Activated CD4-positive, alpha-beta T cell treated with anti-CD3 and anti-CD28 coated beads, Interleukin-2, amount 10 ng/mL, durations not matched to agents 7 days and 5 days (primary cell): ENCODE measurements at regions not wholly inside any gene's neighbourhood (a gene's known extent, or its start where the extent isn't known, plus 50 kb on each side); places are given as distances from the start of the nearest gene placed in this dataset.

Source experiments
- CTCF ChIA-PET: fragments of 350-600 bp; sonication (Branson Sonifier 250); formaldehyde crosslinking; loops from one replicate; lab custom pipeline; 2021; ENCODE audit warnings: antibody characterized with exemption; lab: Charles Lee
- POLR2A ChIA-PET: fragments of 350-600 bp; sonication (Branson Sonifier 250); formaldehyde crosslinking; loops from one replicate; lab custom pipeline; 2021; ENCODE audit warnings: antibody characterized with exemption; lab: Charles Lee
- DNase-seq: peaks from one replicate; pipeline ENCODE4 v3.0.0-alpha.2; 2020
- H3K27ac Mint-ChIP-seq: one replicate; pipeline ENCODE4 v1.8.0; 2021; ENCODE audit warnings: mild to moderate bottlenecking, moderate library complexity, mixed read lengths
- H3K27me3 Mint-ChIP-seq: one replicate; pipeline ENCODE4 v1.8.0; 2021; ENCODE audit warnings: mixed read lengths
- H3K36me3 Mint-ChIP-seq: one replicate; pipeline ENCODE4 v1.8.0; 2021; ENCODE audit warnings: low read depth, mixed read lengths
- H3K4me1 Mint-ChIP-seq: one replicate; pipeline ENCODE4 v1.8.0; 2021; ENCODE audit warnings: mixed read lengths
- H3K4me3 Mint-ChIP-seq: one replicate; pipeline ENCODE4 v1.8.0; 2021; ENCODE audit warnings: mild to moderate bottlenecking, moderate library complexity, mixed read lengths
- H3K9me3 Mint-ChIP-seq: one replicate; pipeline ENCODE4 v1.8.0; 2021; ENCODE audit warnings: mixed read lengths

DNA sequence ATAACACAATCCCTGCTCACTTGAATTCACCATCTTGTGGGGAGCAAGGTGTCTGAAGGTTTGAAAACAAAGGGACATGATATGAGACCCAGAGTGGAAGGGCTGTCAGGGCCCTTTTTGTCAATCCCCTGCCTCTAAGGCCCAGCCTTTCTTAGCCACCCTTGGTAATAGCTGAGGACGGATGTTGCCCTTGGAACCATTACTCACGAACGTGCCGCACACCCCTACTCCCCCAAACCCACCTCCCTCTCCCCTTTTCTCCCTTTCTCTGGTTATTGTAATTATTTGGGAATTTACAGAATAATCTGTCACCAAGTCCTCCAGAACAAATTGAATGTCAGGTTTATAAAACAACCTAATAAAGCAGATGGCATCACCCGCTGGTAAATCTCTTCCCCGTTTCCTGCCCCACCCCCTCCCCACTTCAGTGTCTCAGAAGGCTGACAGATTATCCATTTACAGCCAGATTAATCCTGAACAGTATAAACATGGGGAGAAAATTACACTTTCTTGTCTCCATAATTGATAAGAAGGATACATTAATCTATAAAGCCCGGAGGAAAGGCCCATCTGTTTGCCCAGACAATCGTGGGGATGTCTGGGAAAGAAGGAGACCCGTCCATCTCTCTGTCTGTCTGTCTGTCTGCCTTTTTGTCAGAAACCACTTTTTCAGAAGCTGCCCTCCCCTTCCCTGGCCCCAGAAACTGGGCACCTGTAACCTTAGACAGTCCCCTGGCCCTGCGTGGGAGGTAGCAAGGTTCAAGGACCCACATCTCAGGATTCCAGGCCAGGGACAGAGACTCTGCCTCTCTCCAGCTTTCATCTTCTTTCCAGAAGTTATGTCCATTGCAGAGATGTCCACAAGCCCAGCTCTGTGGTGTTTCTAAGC, 60.6 kb upstream of the CD34 start:
- Mint-ChIP-seq H3K36me3 (no peaks in the 10 kb centered on the region), H3K27ac (no peak overlapping the region), H3K27me3 (peaks cover 35% of the 10 kb centered on the region), H3K4me1 (no peaks in the 10 kb centered on the region), H3K4me3 (no peak overlapping the region), H3K9me3 (no peaks in the 10 kb centered on the region)
- ChIA-PET CTCF (interaction anchor here (1.4 kb wide), 1 partner anchor 9 kb away, joined by 3 read pairs; no protein-coding TSS in a partner anchor), POLR2A (no interaction called here)
- DNase-seq: no peak

DNA sequence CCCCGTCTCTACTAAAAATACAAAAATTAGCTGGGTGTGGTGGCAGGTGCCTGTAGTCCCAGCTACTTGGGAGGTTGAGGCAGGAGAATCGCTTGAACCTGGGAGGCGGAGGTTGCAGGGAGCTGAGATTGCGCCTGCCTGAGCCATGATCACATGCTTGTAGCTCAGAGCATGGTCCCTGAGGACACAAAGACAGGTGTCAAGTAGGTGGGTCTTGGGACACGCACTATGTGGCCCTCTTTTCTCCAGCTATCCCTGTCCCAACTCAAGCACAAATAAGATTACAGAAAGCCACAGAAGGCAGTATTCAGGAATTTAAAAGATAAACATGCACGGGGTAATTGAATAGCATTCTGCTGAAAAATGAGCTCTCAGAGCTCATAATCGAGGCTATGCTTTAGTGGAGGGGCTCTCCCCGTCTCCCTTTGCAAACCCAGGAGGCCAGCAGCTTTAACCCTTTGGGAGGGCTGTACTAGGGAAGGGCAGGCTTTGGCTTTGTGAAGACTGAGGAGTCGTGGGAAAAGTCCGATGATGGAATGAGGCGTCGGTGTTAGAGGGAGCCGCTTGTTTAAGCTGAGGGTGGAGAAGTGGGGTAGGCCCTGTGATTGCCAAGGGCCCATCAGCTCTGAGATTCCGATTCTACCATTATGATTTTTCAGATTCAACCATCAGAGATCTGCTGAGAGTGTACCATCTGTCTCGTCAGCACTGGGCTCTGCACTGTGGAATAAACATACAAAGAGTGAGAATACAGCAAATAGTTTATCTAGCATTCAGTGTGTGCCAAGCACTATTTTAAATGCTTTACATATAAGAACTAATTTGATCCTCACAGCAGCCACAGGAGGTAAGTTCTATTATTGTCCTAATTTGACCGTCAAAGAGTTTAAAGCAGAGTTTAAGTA, 59.7 kb upstream of the CD34 start:
- ChIA-PET CTCF (interaction anchor here (2.1 kb wide), 1 partner anchor 85 kb away, joined by 7 read pairs; no protein-coding TSS in a partner anchor), POLR2A (no interaction called here)
- Mint-ChIP-seq H3K36me3 (no peaks in the 10 kb centered on the region), H3K4me3 (no peak overlapping the region), H3K9me3 (no peaks in the 10 kb centered on the region), H3K27ac (no peak overlapping the region), H3K27me3 (peaks cover 28% of the 10 kb centered on the region), H3K4me1 (no peaks in the 10 kb centered on the region)
- DNase-seq: no peak

DNA sequence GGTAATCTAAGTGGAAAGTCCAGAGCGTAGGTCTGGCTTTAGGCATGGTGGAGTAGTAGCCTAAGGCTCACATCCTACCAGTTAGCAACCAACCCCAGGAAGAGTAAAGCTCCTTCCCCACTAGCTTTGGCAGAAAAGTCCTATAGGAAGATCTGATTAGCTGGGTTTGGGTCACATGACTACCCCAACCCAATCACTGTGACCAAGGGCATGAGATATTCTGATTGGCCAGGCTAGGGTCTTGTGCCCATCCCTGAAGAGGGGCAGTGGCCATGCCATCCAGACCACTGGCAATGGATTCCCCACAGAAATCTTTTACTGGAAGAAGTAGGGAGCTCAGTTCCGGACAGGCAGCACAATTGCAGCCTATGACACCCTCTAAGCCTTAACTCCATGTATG, 58.6 kb upstream of the CD34 start:
- Mint-ChIP-seq H3K36me3 (no peaks in the 10 kb centered on the region), H3K27ac (no peak overlapping the region), H3K9me3 (no peaks in the 10 kb centered on the region), H3K4me1 (peaks cover under 1% of the 10 kb centered on the region), H3K4me3 (no peak overlapping the region), H3K27me3 (peaks cover 24% of the 10 kb centered on the region)
- no peak for DNase-seq
- ChIA-PET POLR2A (no interaction called here), CTCF (interaction anchor here (2.1 kb wide), 1 partner anchor 84 kb away, joined by 7 read pairs; no protein-coding TSS in a partner anchor)

DNA sequence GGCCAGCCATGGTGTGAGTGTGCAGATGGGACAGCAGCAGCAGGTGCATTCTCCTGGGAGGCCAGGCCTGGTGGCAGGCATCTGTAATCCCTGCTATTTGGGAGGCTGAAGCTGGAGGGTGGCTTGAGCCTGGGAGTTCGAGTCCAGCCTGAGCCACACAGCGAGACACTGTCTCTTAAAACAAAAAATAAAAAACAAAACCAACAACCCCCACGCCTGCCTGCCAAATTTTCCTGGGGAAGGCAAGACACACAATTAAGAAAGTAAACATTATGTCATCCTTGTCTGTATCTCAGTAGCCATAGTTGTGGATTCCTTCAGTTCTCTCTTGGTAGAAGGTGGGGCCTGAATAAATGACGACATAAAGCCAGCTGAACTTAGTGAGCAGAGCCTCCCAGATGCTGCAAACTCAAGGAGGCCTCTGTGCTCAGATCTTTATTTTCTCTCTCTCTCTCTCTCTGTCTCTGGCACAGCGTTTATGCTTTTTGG, 57.6 kb upstream of the CD34 start:
- no peaks in the 10 kb centered on the region for H3K36me3 Mint-ChIP-seq
- no peaks in the 10 kb centered on the region for H3K9me3 Mint-ChIP-seq
- no peak overlapping the region for H3K4me3 Mint-ChIP-seq
- H3K27ac Mint-ChIP-seq: no peak overlapping the region
- ChIA-PET CTCF (no interaction called here), POLR2A (no interaction called here)
- peaks cover 6% of the 10 kb centered on the region for H3K4me1 Mint-ChIP-seq
- H3K27me3 Mint-ChIP-seq: peaks cover 21% of the 10 kb centered on the region
- DNase-seq: no peak

DNA sequence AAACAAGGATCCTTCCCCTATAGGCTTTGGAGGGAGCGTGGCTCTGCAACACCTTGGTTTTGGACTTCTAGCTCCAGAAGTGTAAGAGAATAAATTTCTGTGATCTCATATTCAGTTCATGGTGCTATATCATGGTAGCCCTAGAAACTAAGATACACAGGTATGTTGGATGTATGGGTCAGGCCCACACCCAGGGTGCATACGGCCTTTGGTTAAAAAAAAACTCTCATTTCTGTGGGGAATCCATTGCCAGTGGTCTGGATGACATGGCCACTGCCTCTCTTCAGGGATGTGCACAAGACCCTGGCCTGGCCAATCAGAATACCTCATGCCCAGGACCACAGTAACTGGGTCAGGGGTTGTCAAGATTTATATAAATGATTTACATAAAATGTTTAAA, 56.8 kb upstream of the CD34 start:
- peaks cover 11% of the 10 kb centered on the region for H3K4me1 Mint-ChIP-seq
- H3K9me3 Mint-ChIP-seq: no peaks in the 10 kb centered on the region
- POLR2A ChIA-PET: no interaction called here
- H3K27me3 Mint-ChIP-seq: peaks cover 15% of the 10 kb centered on the region
- no peaks in the 10 kb centered on the region for H3K36me3 Mint-ChIP-seq
- no peak overlapping the region for H3K4me3 Mint-ChIP-seq
- CTCF ChIA-PET: no interaction called here
- H3K27ac Mint-ChIP-seq: no peak overlapping the region
- no peak for DNase-seq

DNA sequence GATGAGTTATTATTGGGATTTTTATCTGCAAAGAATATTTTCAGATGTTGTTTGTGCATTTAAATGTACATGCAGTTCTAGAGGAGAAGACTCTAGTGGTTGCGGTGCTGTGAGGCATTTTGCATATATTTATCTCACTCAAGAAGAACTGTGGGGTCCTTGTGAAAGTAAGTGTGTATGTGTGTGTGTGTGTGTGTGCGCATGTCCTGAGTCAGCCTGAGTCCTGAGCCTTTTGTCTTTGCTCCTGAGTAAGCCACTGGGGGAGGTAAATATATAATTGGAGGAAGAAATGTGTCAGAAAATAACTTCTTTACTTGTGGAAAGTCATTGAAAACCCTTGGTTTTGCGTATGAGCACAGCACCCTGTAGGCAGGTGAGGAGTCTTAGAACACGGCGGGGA, 55.6 kb upstream of the CD34 start:
- peaks cover 14% of the 10 kb centered on the region for H3K4me1 Mint-ChIP-seq
- H3K27me3 Mint-ChIP-seq: peaks cover 15% of the 10 kb centered on the region
- no peak overlapping the region for H3K27ac Mint-ChIP-seq
- H3K4me3 Mint-ChIP-seq: no peak overlapping the region
- POLR2A ChIA-PET: no interaction called here
- no peaks in the 10 kb centered on the region for H3K9me3 Mint-ChIP-seq
- CTCF ChIA-PET: no interaction called here
- DNase-seq: no peak
- H3K36me3 Mint-ChIP-seq: no peaks in the 10 kb centered on the region

DNA sequence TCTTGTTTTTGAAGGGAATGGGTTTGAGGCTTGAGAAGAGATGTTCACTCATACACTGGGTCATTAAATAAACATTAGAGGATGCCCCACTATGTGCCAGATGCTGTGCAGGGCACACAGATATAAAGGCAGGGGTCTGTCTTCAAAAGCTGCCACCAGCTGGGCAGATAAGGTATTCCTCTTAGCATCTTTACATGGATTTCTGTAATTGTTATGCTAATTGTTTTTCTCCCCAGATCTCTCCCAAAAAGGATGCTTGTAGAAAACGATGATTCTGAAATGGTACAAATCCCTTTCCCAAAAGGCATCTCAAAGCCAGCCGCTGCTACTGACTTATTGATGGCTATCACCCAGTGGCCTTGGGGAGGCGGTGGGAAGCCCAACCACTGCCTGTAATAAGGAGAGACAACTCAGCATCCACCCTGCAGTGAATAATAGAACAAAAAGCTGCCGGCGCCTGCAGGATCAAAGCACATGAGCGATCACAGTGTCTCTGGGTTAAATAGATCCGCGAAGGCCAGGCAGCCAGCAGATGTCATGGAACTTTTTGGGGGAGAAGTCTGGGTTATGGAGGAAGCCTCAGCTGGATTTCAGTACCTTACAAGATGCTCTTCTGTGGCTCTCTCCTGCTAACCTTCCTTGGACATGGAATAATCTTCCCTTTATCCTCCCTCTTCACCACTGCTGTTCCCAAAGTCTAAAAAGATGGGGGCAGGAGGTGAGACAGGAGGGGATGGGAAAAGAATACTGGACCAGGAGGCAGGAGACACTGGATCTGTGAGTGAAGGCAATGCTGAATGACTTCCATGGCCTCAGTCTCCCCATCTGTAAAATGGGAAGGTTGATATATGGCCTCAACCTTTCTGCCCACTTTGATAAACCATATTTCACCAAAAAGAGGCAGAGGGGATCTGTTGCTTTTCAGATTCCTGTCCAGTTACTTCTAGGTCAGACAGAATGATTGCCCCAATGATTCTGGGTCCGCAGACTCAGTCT, 54.8 kb upstream of the CD34 start:
- H3K36me3 Mint-ChIP-seq: no peaks in the 10 kb centered on the region
- no peak overlapping the region for H3K4me3 Mint-ChIP-seq
- CTCF ChIA-PET: interaction anchor here (0.8 to 1.5 kb wide), 4 partner anchors 32 to 387 kb away, joined by 3 to 5 read pairs (median 4); no protein-coding TSS in a partner anchor
- peaks cover 24% of the 10 kb centered on the region for H3K27me3 Mint-ChIP-seq
- peaks cover 14% of the 10 kb centered on the region for H3K4me1 Mint-ChIP-seq
- no peaks in the 10 kb centered on the region for H3K9me3 Mint-ChIP-seq
- POLR2A ChIA-PET: no interaction called here
- no peak for DNase-seq
- H3K27ac Mint-ChIP-seq: no peak overlapping the region

DNA sequence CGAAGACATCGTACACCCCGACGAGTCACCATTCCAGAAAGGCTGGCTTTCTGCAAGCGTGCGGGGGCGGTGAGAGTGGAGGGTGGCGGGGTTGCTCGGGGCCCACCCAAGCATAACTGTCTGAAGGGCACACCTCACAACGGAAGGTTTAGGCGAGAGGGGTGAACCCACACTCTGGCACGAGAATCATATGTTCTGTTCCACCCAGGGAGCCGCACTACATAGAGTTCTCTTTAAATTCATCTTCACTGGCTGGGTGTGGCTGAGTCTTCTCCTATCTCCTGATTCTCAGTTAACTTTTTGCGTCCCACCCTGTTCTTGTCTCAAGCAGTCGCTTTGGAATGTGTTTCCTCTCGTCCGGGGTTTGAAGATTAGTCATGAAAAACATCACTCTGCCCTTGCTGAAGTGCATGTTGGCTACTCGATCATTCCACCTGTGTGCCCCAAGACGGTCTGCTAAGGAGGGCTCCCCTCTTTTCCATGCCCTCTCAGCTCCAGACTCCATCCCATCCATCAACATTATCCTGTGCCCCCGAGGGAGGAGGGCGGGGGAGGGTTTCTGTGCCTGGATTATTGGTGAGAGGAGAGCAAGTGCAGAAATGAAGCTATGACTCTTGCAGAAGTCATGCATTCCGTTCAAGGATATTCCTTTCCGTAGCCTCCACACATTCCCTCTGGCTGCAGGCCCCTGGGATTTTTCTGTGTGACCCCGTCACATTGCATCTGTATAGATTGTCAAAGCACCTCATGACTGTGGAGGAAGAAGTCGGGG, 53.5 kb upstream of the CD34 start:
- CTCF ChIA-PET: interaction anchor here (0.5 to 3.0 kb wide), 9 partner anchors 9 to 266 kb away, joined by 3 to 41 read pairs (median 5); no protein-coding TSS in a partner anchor
- Mint-ChIP-seq H3K9me3 (no peaks in the 10 kb centered on the region), H3K4me1 (peaks cover 14% of the 10 kb centered on the region), H3K36me3 (no peaks in the 10 kb centered on the region), H3K27ac (no peak overlapping the region), H3K4me3 (no peak overlapping the region), H3K27me3 (peaks cover 36% of the 10 kb centered on the region)
- no peak for DNase-seq
- POLR2A ChIA-PET: no interaction called here

DNA sequence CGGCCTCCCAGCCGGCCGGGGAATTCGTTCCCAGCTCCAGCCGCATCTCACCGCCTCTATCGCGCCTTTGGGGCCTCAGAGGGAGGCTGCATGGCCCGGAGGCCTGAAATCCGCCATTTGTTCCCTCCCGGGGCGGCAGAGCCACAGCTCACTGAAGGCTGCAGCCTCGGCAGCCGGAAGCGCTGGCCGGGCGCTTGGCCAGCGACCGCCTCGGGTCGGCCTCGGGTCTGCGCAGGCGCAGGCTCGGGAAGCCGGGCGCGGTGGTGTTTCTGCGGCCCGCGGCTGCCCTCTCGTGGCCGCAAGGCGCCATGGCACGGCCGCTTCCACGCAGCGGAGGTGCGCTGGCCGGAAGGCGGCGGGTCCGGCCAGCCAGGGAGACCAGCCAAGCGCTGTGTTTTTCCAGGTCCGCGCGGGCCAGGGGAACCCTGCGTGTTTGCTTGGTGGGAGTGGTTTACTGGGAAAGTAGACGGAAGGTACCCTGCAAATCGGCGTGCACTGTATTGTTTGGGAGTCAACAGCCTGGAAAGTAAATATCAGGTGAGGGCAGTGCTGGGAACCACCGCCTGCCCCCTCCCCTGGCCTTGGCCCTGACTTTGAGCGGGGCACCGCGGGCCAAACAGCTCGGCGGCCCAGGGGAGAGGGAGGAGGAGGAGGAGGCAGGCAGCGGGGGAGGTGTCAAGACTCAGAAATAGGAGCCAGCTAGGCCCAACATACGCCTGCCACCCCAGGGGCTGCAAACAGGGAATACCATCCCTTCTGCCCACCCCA, 52.7 kb upstream of the CD34 start:
- CTCF ChIA-PET: interaction anchor here (0.6 to 3.0 kb wide), 33 partner anchors 9 to 1044 kb away, joined by 3 to 41 read pairs (median 4); partner anchors contain the start of gene CD34
- H3K4me3 Mint-ChIP-seq: peak overlapping the region; percentile 66
- POLR2A ChIA-PET: interaction anchor here (0.7 kb wide), 2 partner anchors 17 to 94 kb away, joined by 3 read pairs; no protein-coding TSS in a partner anchor
- no peaks in the 10 kb centered on the region for H3K9me3 Mint-ChIP-seq
- peak overlapping the region; percentile 71 for H3K27ac Mint-ChIP-seq
- DNase-seq: peak; percentile 80
- H3K4me1 Mint-ChIP-seq: peaks cover 14% of the 10 kb centered on the region
- no peaks in the 10 kb centered on the region for H3K36me3 Mint-ChIP-seq
- H3K27me3 Mint-ChIP-seq: peaks cover 40% of the 10 kb centered on the region

DNA sequence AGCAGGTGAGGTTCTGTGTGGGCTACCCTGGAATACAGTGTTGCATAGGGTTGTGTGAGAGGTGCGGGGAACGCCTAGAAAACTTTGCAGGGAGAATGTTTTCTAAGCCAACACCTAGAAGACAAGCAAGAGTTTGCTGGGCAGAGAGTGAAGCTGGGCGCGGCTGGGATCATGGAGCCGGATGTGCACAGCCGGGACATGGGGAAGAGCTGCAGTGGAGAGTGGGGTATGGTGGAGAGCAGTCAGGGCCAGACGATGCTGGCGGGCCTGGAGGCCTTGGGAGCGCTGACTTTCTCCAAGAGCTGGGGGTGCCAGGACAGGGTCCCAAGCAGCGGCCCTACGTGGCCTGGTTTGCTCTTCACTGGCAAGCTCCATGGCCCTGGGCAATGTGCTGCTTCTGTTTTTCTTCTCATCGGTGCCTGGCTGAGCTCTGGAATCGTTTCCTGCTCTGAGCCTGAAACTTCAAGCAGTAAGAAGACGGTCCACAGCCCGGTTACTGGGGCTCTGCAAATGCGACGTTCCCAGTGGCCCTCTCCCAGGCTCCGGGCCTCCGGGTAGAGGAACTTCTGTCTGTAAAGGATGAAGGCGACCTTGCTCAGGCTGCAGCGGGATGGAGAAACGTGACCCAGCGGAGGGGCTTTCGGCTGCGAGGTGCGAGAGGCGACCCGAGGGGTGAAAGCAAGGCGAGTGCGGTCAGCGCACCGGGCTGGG, 51.9 kb upstream of the CD34 start:
- Mint-ChIP-seq H3K4me1 (peaks cover 14% of the 10 kb centered on the region), H3K27me3 (peaks cover 47% of the 10 kb centered on the region), H3K9me3 (no peaks in the 10 kb centered on the region), H3K36me3 (no peaks in the 10 kb centered on the region), H3K27ac (peak overlapping the region; percentile 71), H3K4me3 (peak overlapping the region; percentile 66)
- ChIA-PET POLR2A (interaction anchor here (0.7 kb wide), 2 partner anchors 16 to 94 kb away, joined by 3 read pairs; no protein-coding TSS in a partner anchor), CTCF (interaction anchor here (0.6 to 3.0 kb wide), 30 partner anchors 9 to 1043 kb away, joined by 3 to 41 read pairs (median 4); partner anchors contain the start of gene CD34)
- DNase-seq: peak; percentile 17
